IMR-90 (cell line): ENCODE measurements at regions not wholly inside any gene's neighbourhood (a gene's known extent, or its start where the extent isn't known, plus 50 kb on each side); places are given as distances from the start of the nearest gene placed in this dataset.

ENCODE experiments used
- ATAC-seq: fragments of 200-7000 bp; cut with Tn5 transposase; 2 replicates; pipeline ENCODE4 v1.9.1; 2020; ENCODE audit warnings: low read depth, mild to moderate bottlenecking, moderate library complexity
- BruUV-seq: library from RNA; stranded (reverse); fragments of 400-500 nt; replicated peaks from 2 replicates; lab custom pipeline; 2021; lab: Mats Ljungman, UMichigan
- CTCF ChIA-PET: fragments of 300-600 bp; formaldehyde crosslinking; extraction: SDS; loops from one replicate; lab custom pipeline; 2021; ENCODE audit warnings: antibody characterized with exemption; lab: Yijun Ruan, JAX
- POLR2A ChIA-PET: fragments of 300-600 bp; sonication (Branson Sonifier 250); formaldehyde crosslinking; loops from one replicate; lab custom pipeline; 2022; ENCODE audit warnings: antibody characterized with exemption; ENCODE audit not compliant: unreplicated experiment; lab: Charles Lee
- DNase-seq: peaks from one replicate; pipeline ENCODE4 v3.0.0; 2013
- H2AFZ ChIP-seq: replicated peaks from 2 replicates; pipeline ENCODE3; 2013; ENCODE audit warnings: low read length, mild to moderate bottlenecking; ENCODE audit not compliant: poor library complexity
- H2AK5ac ChIP-seq: 2 replicates; pipeline ENCODE4 v1.6.1; 2013; ENCODE audit warnings: low read depth, low read length, inconsistent platforms
- H2AK9ac ChIP-seq: replicated peaks from 2 replicates; pipeline ENCODE3; 2013; ENCODE audit warnings: mild to moderate bottlenecking, low read depth, low read length, moderate library complexity; ENCODE audit not compliant: poor library complexity
- H2BK120ac ChIP-seq: 2 replicates; pipeline ENCODE4 v1.6.1; 2013; ENCODE audit warnings: low read depth, low read length, inconsistent platforms
- H2BK15ac ChIP-seq: 3 replicates; pipeline ENCODE4 v1.6.1; 2013; ENCODE audit warnings: low read depth, low read length, inconsistent platforms
- H2BK20ac ChIP-seq: 2 replicates; pipeline ENCODE4 v1.6.1; 2013; ENCODE audit warnings: low read depth, mild to moderate bottlenecking, inconsistent platforms, low read length, moderate library complexity
- H2BK5ac ChIP-seq: 2 replicates; pipeline ENCODE4 v1.6.1; 2013; ENCODE audit warnings: mild to moderate bottlenecking, low read depth, low read length, inconsistent platforms; ENCODE audit not compliant: poor library complexity, severe bottlenecking
- H3K14ac ChIP-seq: replicated peaks from 2 replicates; pipeline ENCODE4 v1.6.1; 2013; ENCODE audit warnings: low read depth, low read length, inconsistent platforms
- H3K18ac ChIP-seq: 2 replicates; pipeline ENCODE4 v1.6.1; 2013; ENCODE audit warnings: low read depth, low read length, control low read depth
- H3K23ac ChIP-seq: 2 replicates; pipeline ENCODE4 v1.6.1; 2013; ENCODE audit warnings: low read depth, low read length, inconsistent platforms
- H3K27ac ChIP-seq: 2 replicates; pipeline ENCODE4 v1.5.1; 2013; ENCODE audit warnings: mild to moderate bottlenecking, control low read depth, low read length; ENCODE audit not compliant: insufficient read depth
- H3K27me3 ChIP-seq: 2 replicates; pipeline ENCODE4 v1.6.1; 2013; ENCODE audit warnings: low read length; ENCODE audit not compliant: control insufficient read depth, insufficient read depth
- H3K36me3 ChIP-seq: 2 replicates; pipeline ENCODE4 v1.6.1; 2013; ENCODE audit warnings: low read length, mixed read lengths; ENCODE audit not compliant: control insufficient read depth, insufficient read depth
- H3K4ac ChIP-seq: 2 replicates; pipeline ENCODE4 v1.6.1; 2013; ENCODE audit warnings: low read depth, low read length, inconsistent platforms
- H3K4me1 ChIP-seq: 2 replicates; pipeline ENCODE4 v1.6.1; 2013; ENCODE audit warnings: low read length, mixed read lengths; ENCODE audit not compliant: control insufficient read depth, insufficient read depth
- H3K4me2 ChIP-seq: 2 replicates; pipeline ENCODE4 v1.6.1; 2013; ENCODE audit warnings: low read depth, mild to moderate bottlenecking, control low read depth, low read length, moderate library complexity
- H3K4me3 ChIP-seq: 2 replicates; pipeline ENCODE4 v1.5.1; 2013; ENCODE audit warnings: low read depth, mild to moderate bottlenecking, control low read depth, low read length, moderate library complexity; ENCODE audit not compliant: insufficient read depth
- H3K56ac ChIP-seq: 2 replicates; pipeline ENCODE4 v1.6.1; 2013; ENCODE audit warnings: low read length, inconsistent platforms; ENCODE audit not compliant: insufficient read depth; ENCODE audit errors: extremely low read depth
- H3K79me1 ChIP-seq, 2 experiments: 2 replicates each; pipeline ENCODE4 v1.6.1; 2013; ENCODE audit warnings: low read length in 2 of 2, inconsistent platforms in 1 of 2, low read depth in 1 of 2
- H3K9ac ChIP-seq: 2 replicates; pipeline ENCODE4 v1.6.1; 2013; ENCODE audit warnings: low read depth, low read length, control low read depth
- H3K9me1 ChIP-seq: 2 replicates; pipeline ENCODE4 v1.6.1; 2013; ENCODE audit warnings: low read length, inconsistent platforms; ENCODE audit not compliant: insufficient read depth
- H3K9me3 ChIP-seq: 2 replicates; pipeline ENCODE4 v1.6.1; 2013; ENCODE audit warnings: low read length; ENCODE audit not compliant: control insufficient read depth, insufficient read depth
- H4K20me1 ChIP-seq: 2 replicates; pipeline ENCODE4 v1.6.1; 2013; ENCODE audit warnings: low read length, inconsistent platforms; ENCODE audit not compliant: insufficient read depth
- H4K5ac ChIP-seq: 2 replicates; pipeline ENCODE4 v1.6.1; 2013; ENCODE audit warnings: mild to moderate bottlenecking, low read depth, low read length, control low read depth
- H4K8ac ChIP-seq, 2 experiments: 2 replicates each; pipeline ENCODE4 v1.6.1; 2013; ENCODE audit warnings: low read depth in 2 of 2, low read length in 2 of 2, control low read depth in 1 of 2, inconsistent platforms in 1 of 2
- H4K91ac ChIP-seq: 2 replicates; pipeline ENCODE4 v1.6.1; 2013; ENCODE audit warnings: low read depth, low read length, inconsistent platforms; ENCODE audit not compliant: insufficient read depth
- RFX5 ChIP-seq: IDR thresholded peaks from 2 replicates; pipeline ENCODE4 v1.8.0; 2012; ENCODE audit warnings: low read depth, mild to moderate bottlenecking, low read length, moderate library complexity
- WGBS, 2 experiments: methylation state at CpG; one replicate each; pipeline versions ENCODE4 v1.1.5 to v1.1.7; 2013; ENCODE audit warnings: missing lambda C conversion rate in 2 of 2; ENCODE audit not compliant: insufficient read length in 1 of 2; ENCODE audit errors: extremely low coverage in 2 of 2; 5-methylcytosine and 5-hydroxymethylcytosine counted together
- dilution Hi-C: fragments of 300-500 bp; cut with HindIII; formaldehyde crosslinking; loops from one replicate; pipeline ENCODE4 v1.14.3; 2018; ENCODE audit warnings: low sequenced_read_pairs; ENCODE audit not compliant: unreplicated experiment
- in situ Hi-C: fragments of 300-500 bp; cut with MboI; formaldehyde crosslinking; loops from 3 replicates; pipeline ENCODE4 v1.14.3; 2019; ENCODE audit warnings: low sequenced_read_pairs, inconsistent platforms, mixed read lengths
- intact Hi-C: fragments of 100-400 bp; cut with micrococcal nuclease; formaldehyde crosslinking; loops from 2 replicates; pipeline ENCODE4 v1.10.0; 2022

- in situ Hi-C loops = no loop called here
- H3K27ac ChIP-seq = no peak overlapping the region
- POLR2A ChIA-PET = no interaction called here
These were observed 1042.1 kb downstream of the TUSC7 start for GRCh38 chr3:117751651-117752050.

More at GRCh38 chr3:117751651-117752050, 1042.1 kb downstream of the TUSC7 start:
- Histone ChIP-seq H4K8ac (no peak overlapping the region), H3K18ac (no peak overlapping the region), H4K91ac (no peak overlapping the region), H3K4me3 (no peak overlapping the region), H3K23ac (no peak overlapping the region), H3K4ac (no peak overlapping the region), H3K14ac (no peak overlapping the region), H3K4me2 (no peak overlapping the region), H3K9me3 (no peaks in the 10 kb centered on the region), H3K56ac (no peak overlapping the region), H4K5ac (no peak overlapping the region), H2BK5ac (no peak overlapping the region), H3K79me1 (peaks cover 0 to 5% of the 10 kb centered on the region in 2 experiments; a peak in 1 of 4 replicates), H3K9ac (no peak overlapping the region), H3K27me3 (no peaks in the 10 kb centered on the region), H2BK20ac (no peak overlapping the region; the same call in 1 of the 2 replicates), H2AK9ac (no peak overlapping the region), H2AK5ac (no peak overlapping the region), H4K20me1 (no peaks in the 10 kb centered on the region), H3K4me1 (peaks cover 2% of the 10 kb centered on the region; the same call in 1 of the 2 replicates), H3K9me1 (no peaks in the 10 kb centered on the region), H2BK120ac (no peak overlapping the region), H2AFZ (no peak overlapping the region), H2BK15ac (no peak overlapping the region), H3K36me3 (no peaks in the 10 kb centered on the region)
- CTCF ChIA-PET = no interaction called here
- no peak for TF ChIP-seq RFX5
- ATAC-seq (no peak), DNase-seq (no peak)
- WGBS, 2 experiments = 93% methylated on average over 3 of the region's 4 CpGs; no CpG with 5 or more reads in 1 of the 2 experiments
- intact Hi-C loops = no loop called here
- BruUV-seq = no TSS peak
- dilution Hi-C loops = no loop called here
